KMS-11 (cell line): ENCODE measurements at regions not wholly inside any gene's neighbourhood (a gene's known extent, or its start where the extent isn't known, plus 50 kb on each side); places are given as distances from the start of the nearest gene placed in this dataset.

Experiments
- H2AFZ ChIP-seq: fragments of 200-600 bp; sonication (generic); 2 replicates; pipeline ENCODE4 v1.6.1; 2016; ENCODE audit warnings: antibody characterized with exemption, mixed run types, low read depth
- H3K27ac ChIP-seq: fragments of 200-600 bp; sonication (generic); 2 replicates; pipeline ENCODE4 v1.6.1; 2016; ENCODE audit warnings: mild to moderate bottlenecking, mixed run types
- H3K27me3 ChIP-seq: fragments of 200-600 bp; sonication (generic); 2 replicates; pipeline ENCODE4 v1.6.1; 2017; ENCODE audit warnings: mild to moderate bottlenecking, low read depth, mixed run types, moderate library complexity; ENCODE audit not compliant: insufficient read depth
- H3K36me3 ChIP-seq: fragments of 200-600 bp; sonication (generic); 2 replicates; pipeline ENCODE4 v1.6.1; 2017; ENCODE audit warnings: mild to moderate bottlenecking, mixed run types; ENCODE audit not compliant: insufficient read depth
- H3K4me1 ChIP-seq: fragments of 200-600 bp; sonication (generic); 2 replicates; pipeline ENCODE4 v1.6.1; 2016; ENCODE audit warnings: mild to moderate bottlenecking, low read depth, mixed run types; ENCODE audit not compliant: poor library complexity, severe bottlenecking
- H3K4me2 ChIP-seq: fragments of 200-600 bp; sonication (generic); 2 replicates; pipeline ENCODE4 v1.7.0; 2016; ENCODE audit warnings: mild to moderate bottlenecking, mixed run types
- H3K4me3 ChIP-seq: fragments of 200-600 bp; sonication (generic); IDR thresholded peaks from 2 replicates; pipeline ENCODE4 v1.6.1; 2017; ENCODE audit warnings: low read depth, low read length, mixed read lengths; ENCODE audit not compliant: insufficient read depth
- H3K79me2 ChIP-seq: fragments of 200-600 bp; sonication (generic); 2 replicates; pipeline ENCODE4 v1.6.1; 2016; ENCODE audit warnings: low read depth, mixed run types; ENCODE audit not compliant: insufficient read depth
- H3K9ac ChIP-seq: fragments of 200-600 bp; sonication (generic); 2 replicates; pipeline ENCODE4 v1.6.1; 2016; ENCODE audit warnings: mild to moderate bottlenecking, mixed run types
- H4K20me1 ChIP-seq: fragments of 200-600 bp; sonication (generic); 2 replicates; pipeline ENCODE4 v1.6.1; 2016; ENCODE audit warnings: mild to moderate bottlenecking, mixed run types; ENCODE audit not compliant: insufficient read depth
- TF ChIP-seq, protein P1 (sequence below): fragments of 200-600 bp; sonication (generic); conservative IDR thresholded peaks from 2 replicates; pipeline ENCODE4 v1.6.1; 2017; ENCODE audit warnings: low read depth, mild to moderate bottlenecking, antibody characterized with exemption, low read length, moderate library complexity, mixed read lengths

DNA sequence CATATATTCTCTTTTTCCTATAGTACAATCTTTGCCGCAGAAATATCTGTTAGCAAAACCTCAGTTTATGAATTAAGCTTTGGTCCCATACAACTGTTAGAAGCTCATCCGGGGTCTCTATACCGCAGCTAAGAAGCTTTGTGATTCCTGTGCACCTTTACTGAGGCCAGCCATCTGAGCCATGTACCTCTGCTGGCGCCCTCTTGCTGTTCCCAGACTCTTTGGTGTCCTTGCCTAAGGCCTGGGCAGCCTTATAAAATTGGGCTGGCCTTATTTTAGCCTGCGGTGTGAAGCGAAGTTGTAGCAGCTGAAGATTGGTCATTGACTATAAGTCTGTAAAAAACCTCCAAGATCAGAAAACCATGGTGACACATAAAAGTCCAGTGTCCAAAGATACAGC is 1135.1 kb upstream of the CHAC2 start:
- H2AFZ ChIP-seq: no peak overlapping the region
- H3K4me2 ChIP-seq: no peak overlapping the region

DNA sequence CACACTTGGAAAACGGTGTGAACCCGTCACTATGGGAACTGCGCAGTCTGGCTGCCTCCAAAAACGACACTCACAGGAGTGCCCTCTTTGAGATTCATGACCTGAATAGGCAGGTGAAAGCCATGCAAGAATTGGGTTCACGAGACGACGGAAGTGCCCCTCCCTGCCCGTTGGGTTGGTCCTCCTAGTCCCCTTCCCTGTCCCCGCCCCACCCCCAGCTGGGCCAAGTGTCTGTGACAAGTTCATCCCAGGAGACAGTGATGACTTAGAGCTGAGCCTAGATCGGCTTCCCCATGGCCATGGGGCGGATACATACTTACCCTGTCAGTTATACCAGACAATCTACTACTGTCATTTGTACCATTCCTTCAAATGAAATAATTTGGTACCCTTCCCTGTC is 1137.7 kb upstream of the CHAC2 start:
- H2AFZ ChIP-seq: no peak overlapping the region
- H3K4me3 ChIP-seq: no peak overlapping the region
- H4K20me1 ChIP-seq: no peaks in the 10 kb centered on the region
- H3K9ac ChIP-seq: no peak overlapping the region
- no peaks in the 10 kb centered on the region for H3K27me3 ChIP-seq
- no peaks in the 10 kb centered on the region for H3K4me1 ChIP-seq
- no peaks in the 10 kb centered on the region for H3K79me2 ChIP-seq
- H3K4me2 ChIP-seq: no peak overlapping the region
- no peak overlapping the region for H3K27ac ChIP-seq
- TF ChIP-seq, protein P1, sequence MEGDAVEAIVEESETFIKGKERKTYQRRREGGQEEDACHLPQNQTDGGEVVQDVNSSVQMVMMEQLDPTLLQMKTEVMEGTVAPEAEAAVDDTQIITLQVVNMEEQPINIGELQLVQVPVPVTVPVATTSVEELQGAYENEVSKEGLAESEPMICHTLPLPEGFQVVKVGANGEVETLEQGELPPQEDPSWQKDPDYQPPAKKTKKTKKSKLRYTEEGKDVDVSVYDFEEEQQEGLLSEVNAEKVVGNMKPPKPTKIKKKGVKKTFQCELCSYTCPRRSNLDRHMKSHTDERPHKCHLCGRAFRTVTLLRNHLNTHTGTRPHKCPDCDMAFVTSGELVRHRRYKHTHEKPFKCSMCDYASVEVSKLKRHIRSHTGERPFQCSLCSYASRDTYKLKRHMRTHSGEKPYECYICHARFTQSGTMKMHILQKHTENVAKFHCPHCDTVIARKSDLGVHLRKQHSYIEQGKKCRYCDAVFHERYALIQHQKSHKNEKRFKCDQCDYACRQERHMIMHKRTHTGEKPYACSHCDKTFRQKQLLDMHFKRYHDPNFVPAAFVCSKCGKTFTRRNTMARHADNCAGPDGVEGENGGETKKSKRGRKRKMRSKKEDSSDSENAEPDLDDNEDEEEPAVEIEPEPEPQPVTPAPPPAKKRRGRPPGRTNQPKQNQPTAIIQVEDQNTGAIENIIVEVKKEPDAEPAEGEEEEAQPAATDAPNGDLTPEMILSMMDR: no peak
- H3K36me3 ChIP-seq: no peaks in the 10 kb centered on the region

More for the DNA sequence above, 1135.1 kb upstream of the CHAC2 start:
- Histone ChIP-seq H4K20me1 (no peaks in the 10 kb centered on the region), H3K9ac (no peak overlapping the region), H3K79me2 (no peaks in the 10 kb centered on the region), H3K27ac (no peak overlapping the region), H3K4me3 (no peak overlapping the region), H3K36me3 (no peaks in the 10 kb centered on the region), H3K27me3 (no peaks in the 10 kb centered on the region), H3K4me1 (no peaks in the 10 kb centered on the region)
- TF ChIP-seq, protein P1: no peak

DNA sequence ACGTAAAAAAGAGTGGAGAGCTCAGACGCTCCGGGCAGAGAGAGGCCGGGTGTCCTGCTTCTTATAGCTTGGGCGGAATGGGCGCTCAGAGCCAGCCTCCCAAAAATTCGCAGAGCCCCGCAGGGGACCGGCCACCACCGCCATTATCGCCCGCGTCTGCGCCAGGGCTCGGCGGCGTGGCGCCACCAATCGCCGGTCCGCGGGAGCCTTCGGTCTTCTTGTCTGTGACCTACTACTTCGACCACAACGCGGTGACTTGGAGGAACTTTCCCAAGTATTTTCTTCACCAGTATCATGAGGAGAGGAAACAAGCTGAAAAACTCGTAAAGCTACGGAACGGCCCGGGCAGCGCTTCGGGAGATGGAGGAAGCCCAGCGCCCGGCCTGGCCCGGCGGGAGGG is 1138.1 kb upstream of the CHAC2 start:
- H3K27ac ChIP-seq: no peak overlapping the region
- H3K27me3 ChIP-seq: no peaks in the 10 kb centered on the region
- H3K4me1 ChIP-seq: no peaks in the 10 kb centered on the region
- H2AFZ ChIP-seq: no peak overlapping the region
- H3K36me3 ChIP-seq: no peaks in the 10 kb centered on the region
- no peak overlapping the region for H3K9ac ChIP-seq
- no peak overlapping the region for H3K4me3 ChIP-seq
- no peaks in the 10 kb centered on the region for H4K20me1 ChIP-seq
- H3K4me2 ChIP-seq: no peak overlapping the region
- TF ChIP-seq, protein P1: no peak
- no peaks in the 10 kb centered on the region for H3K79me2 ChIP-seq

DNA sequence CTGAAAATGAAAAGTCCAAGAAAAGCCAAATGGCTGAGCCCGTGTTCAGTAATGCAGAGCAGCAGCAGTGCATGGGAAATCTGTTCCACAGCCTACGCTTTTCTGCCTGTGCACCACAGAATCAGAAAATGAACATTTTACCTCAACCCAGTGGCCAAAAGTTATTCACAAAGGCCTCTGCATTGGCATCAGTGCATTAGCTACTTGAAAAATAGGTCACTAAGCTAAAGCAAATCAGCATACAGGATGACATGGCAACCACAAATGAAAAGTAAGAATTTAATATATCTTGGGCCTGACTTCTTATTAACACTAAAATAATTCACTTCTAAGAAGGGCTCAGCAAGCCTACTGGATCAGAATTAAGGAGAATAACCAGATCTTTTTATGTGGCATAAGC is 1145.3 kb upstream of the CHAC2 start:
- Histone ChIP-seq H3K9ac (no peak overlapping the region), H4K20me1 (no peaks in the 10 kb centered on the region), H3K79me2 (no peaks in the 10 kb centered on the region), H3K36me3 (no peaks in the 10 kb centered on the region), H3K4me3 (no peak overlapping the region), H3K27me3 (no peaks in the 10 kb centered on the region), H3K4me2 (no peak overlapping the region), H3K27ac (no peak overlapping the region), H2AFZ (no peak overlapping the region), H3K4me1 (no peaks in the 10 kb centered on the region)
- TF ChIP-seq, protein P1: no peak

DNA sequence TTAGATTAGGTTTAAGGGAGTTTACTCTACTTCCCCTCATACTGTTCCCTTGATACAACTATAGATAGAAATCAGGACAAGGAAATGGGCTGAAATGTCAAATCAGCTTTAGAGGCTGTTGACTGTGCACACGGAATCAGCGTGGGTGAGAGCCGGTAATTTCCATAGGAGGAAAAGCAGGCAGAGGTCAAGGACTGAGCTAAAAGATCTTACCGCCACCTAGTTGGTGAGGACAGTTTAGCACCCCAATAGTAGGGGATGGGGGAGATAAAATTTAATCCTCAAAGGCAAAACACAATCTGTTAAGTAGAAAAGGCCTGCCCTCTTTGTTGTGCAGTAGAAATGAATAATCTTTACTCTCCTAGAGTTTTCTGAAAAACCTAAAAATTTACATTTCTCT is 1154.5 kb upstream of the CHAC2 start:
- Histone ChIP-seq H3K4me1 (no peaks in the 10 kb centered on the region), H3K36me3 (no peaks in the 10 kb centered on the region), H3K9ac (no peak overlapping the region), H3K4me2 (no peak overlapping the region), H3K79me2 (no peaks in the 10 kb centered on the region), H3K4me3 (no peak overlapping the region), H3K27ac (no peak overlapping the region), H2AFZ (no peak overlapping the region), H4K20me1 (no peaks in the 10 kb centered on the region), H3K27me3 (no peaks in the 10 kb centered on the region)
- TF ChIP-seq, protein P1: no peak
